ENCODE measurements at regions not wholly inside any gene's neighbourhood (a gene's known extent, or its start where the extent isn't known, plus 50 kb on each side); places are given as distances from the start of the nearest gene placed in this dataset.
"Not testable (repeated sequence)": the region's sequence is repeated elsewhere in the genome, so short reads cannot be mapped to it uniquely, and the experiment has no call there.

DNA sequence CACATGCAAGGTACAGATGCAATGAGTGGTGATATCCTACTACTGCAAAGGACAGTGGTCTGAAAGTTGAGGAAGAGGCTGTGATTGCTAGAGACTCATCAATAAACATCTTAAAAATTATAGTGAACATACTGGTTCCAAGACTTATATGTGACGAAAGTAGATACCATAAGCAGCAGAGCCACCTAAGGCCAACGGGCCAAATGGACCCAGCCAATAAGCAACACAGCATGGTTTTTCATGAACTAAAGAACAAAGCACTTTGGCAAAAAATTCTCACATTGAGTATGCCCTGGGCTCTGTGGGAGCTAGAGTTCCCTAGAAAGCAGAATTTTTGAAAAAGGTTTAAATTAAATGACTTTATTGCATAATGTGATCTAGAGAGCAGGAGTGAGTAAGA, 272.1 kb downstream of the SI start:
- H3K4me3 ChIP-seq (ENCODE audit: low read depth, low read length, poor library complexity, severe bottlenecking) = no peak overlapping the region
- H2AFZ ChIP-seq (ENCODE audit: low read length) = no peak overlapping the region
- H3K27ac ChIP-seq (ENCODE audit: low read depth, low read length, poor library complexity, severe bottlenecking) = no peak overlapping the region
- no peaks in the 10 kb centered on the region for H4K20me1 ChIP-seq (ENCODE audit: insufficient read depth, low read length)
- H3K27me3 ChIP-seq (ENCODE audit: insufficient read depth, low read length) = no peaks in the 10 kb centered on the region
- H3K9me2 ChIP-seq (ENCODE audit: low read depth, low read length) = no peaks in the 10 kb centered on the region
- no peak for TF ChIP-seq CTCF (IDR thresholded peaks at IDR 0.05; ENCODE audit: low read length)
- TF ChIP-seq EZH2 (IDR thresholded peaks at IDR 0.05; ENCODE audit: borderline replicate concordance, low read length) = no peak
- no peaks in the 10 kb centered on the region for H3K36me3 ChIP-seq (ENCODE audit: insufficient read depth, low read length)
- no peak overlapping the region for H3K4me2 ChIP-seq (ENCODE audit: low read length)
- no peaks in the 10 kb centered on the region for H3K79me2 ChIP-seq (ENCODE audit: insufficient read depth, low read length)
- H3K9me3 ChIP-seq (ENCODE audit: low read length) = no peaks in the 10 kb centered on the region
- no peak overlapping the region for H3K9ac ChIP-seq (ENCODE audit: low read length)
- H3K4me1 ChIP-seq (ENCODE audit: insufficient read depth, low read length, severe bottlenecking) = no peaks in the 10 kb centered on the region
- no peaks in the 10 kb centered on the region for H3F3A ChIP-seq (ENCODE audit: insufficient read depth, low read length)

GRCh38 chr3:164794099-164794498, 284.2 kb downstream of the SI start:
- no peaks in the 10 kb centered on the region for H3K79me2 ChIP-seq (ENCODE audit: insufficient read depth, low read length)
- no peaks in the 10 kb centered on the region for H3K9me3 ChIP-seq (ENCODE audit: low read length)
- no peaks in the 10 kb centered on the region for H3K9me2 ChIP-seq (ENCODE audit: low read depth, low read length)
- no peaks in the 10 kb centered on the region for H3K36me3 ChIP-seq (ENCODE audit: insufficient read depth, low read length)
- H3K4me3 ChIP-seq (ENCODE audit: low read depth, low read length, poor library complexity, severe bottlenecking) = no peak overlapping the region
- TF ChIP-seq EZH2 (IDR thresholded peaks at IDR 0.05; ENCODE audit: borderline replicate concordance, low read length) = no peak
- TF ChIP-seq CTCF (IDR thresholded peaks at IDR 0.05; ENCODE audit: low read length) = no peak
- no peaks in the 10 kb centered on the region for H4K20me1 ChIP-seq (ENCODE audit: insufficient read depth, low read length)
- H3K27me3 ChIP-seq (ENCODE audit: insufficient read depth, low read length) = no peaks in the 10 kb centered on the region
- H3K4me2 ChIP-seq (ENCODE audit: low read length) = no peak overlapping the region
- no peak overlapping the region for H3K9ac ChIP-seq (ENCODE audit: low read length)
- H3K4me1 ChIP-seq (ENCODE audit: insufficient read depth, low read length, severe bottlenecking) = no peaks in the 10 kb centered on the region
- no peak overlapping the region for H3K27ac ChIP-seq (ENCODE audit: low read depth, low read length, poor library complexity, severe bottlenecking)
- no peak overlapping the region for H2AFZ ChIP-seq (ENCODE audit: low read length)
- no peaks in the 10 kb centered on the region for H3F3A ChIP-seq (ENCODE audit: insufficient read depth, low read length)

DNA sequence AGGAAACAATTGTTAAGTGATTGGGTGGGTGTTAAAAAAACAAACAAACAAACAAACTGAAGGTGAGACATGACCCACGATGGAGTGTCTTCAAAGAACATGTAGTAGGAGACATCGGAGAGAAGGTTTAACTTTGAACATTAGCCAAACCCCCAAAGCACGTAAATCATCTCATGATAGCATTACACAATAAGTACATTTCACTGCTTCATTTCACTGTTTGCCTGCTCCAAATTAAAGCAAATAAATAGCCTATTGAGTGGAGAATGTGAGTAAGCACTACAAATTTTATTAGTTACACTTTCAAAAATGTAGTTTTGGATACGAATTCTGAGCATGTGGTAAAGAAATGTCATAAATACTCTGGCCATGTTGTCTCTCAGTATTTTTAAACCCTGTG, 287.0 kb downstream of the SI start:
- Histone ChIP-seq H3K4me2 (ENCODE audit: low read length) (no peak overlapping the region), H4K20me1 (ENCODE audit: insufficient read depth, low read length) (no peaks in the 10 kb centered on the region), H3F3A (ENCODE audit: insufficient read depth, low read length) (no peaks in the 10 kb centered on the region), H3K9me3 (ENCODE audit: low read length) (no peaks in the 10 kb centered on the region), H3K9me2 (ENCODE audit: low read depth, low read length) (no peaks in the 10 kb centered on the region), H3K27me3 (ENCODE audit: insufficient read depth, low read length) (no peaks in the 10 kb centered on the region), H3K27ac (ENCODE audit: low read depth, low read length, poor library complexity, severe bottlenecking) (no peak overlapping the region), H3K36me3 (ENCODE audit: insufficient read depth, low read length) (no peaks in the 10 kb centered on the region), H3K79me2 (ENCODE audit: insufficient read depth, low read length) (no peaks in the 10 kb centered on the region), H3K4me1 (ENCODE audit: insufficient read depth, low read length, severe bottlenecking) (no peaks in the 10 kb centered on the region), H3K4me3 (ENCODE audit: low read depth, low read length, poor library complexity, severe bottlenecking) (no peak overlapping the region), H2AFZ (ENCODE audit: low read length) (no peak overlapping the region), H3K9ac (ENCODE audit: low read length) (no peak overlapping the region)
- TF ChIP-seq CTCF (IDR thresholded peaks at IDR 0.05; ENCODE audit: low read length) = no peak
- TF ChIP-seq EZH2 (IDR thresholded peaks at IDR 0.05; ENCODE audit: borderline replicate concordance, low read length) = no peak

DNA sequence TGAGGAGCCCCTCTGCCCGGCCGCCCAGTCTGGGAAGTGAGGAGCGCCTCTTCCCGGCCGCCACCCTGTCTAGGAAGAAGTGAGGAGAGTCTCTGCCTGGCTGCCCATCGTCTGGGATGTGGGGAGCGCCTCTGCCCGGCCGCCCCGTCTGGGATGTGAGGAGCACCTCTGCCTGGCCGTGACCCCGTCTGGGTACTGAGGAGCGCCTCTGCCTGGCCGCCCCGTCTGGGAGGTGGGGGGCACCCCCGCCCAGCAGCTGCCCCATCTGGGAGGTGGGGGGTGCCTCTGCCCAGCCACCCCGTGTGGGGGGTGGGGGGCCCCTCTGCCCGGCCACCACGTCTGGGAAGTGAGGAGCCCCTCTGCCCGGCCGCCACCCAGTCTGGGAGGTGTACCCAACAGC, 293.9 kb downstream of the SI start:
- H3K79me2 ChIP-seq (ENCODE audit: insufficient read depth, low read length); H3F3A ChIP-seq (ENCODE audit: insufficient read depth, low read length); H3K27me3 ChIP-seq (ENCODE audit: insufficient read depth, low read length); H4K20me1 ChIP-seq (ENCODE audit: insufficient read depth, low read length); H3K9me2 ChIP-seq (ENCODE audit: low read depth, low read length); H2AFZ ChIP-seq (ENCODE audit: low read length); H3K9me3 ChIP-seq (ENCODE audit: low read length); H3K4me2 ChIP-seq (ENCODE audit: low read length); H3K36me3 ChIP-seq (ENCODE audit: insufficient read depth, low read length); H3K4me3 ChIP-seq (ENCODE audit: low read depth, low read length, poor library complexity, severe bottlenecking); H3K4me1 ChIP-seq (ENCODE audit: insufficient read depth, low read length, severe bottlenecking); H3K27ac ChIP-seq (ENCODE audit: low read depth, low read length, poor library complexity, severe bottlenecking); H3K9ac ChIP-seq (ENCODE audit: low read length): not testable (repeated sequence)
